Neutrophil (primary cell): ENCODE measurements at regions not wholly inside any gene's neighbourhood (a gene's known extent, or its start where the extent isn't known, plus 50 kb on each side); places are given as distances from the start of the nearest gene placed in this dataset.

Experiments used
- H3K27ac ChIP-seq: fragments of 200-600 bp; sonication (generic); 2 replicates; pipeline ENCODE4 v1.5.1; 2016; ENCODE audit warnings: mild to moderate bottlenecking, moderate library complexity
- H3K27me3 ChIP-seq: fragments of 200-600 bp; sonication (generic); 2 replicates; pipeline ENCODE4 v1.6.0; 2016; ENCODE audit warnings: mild to moderate bottlenecking
- H3K36me3 ChIP-seq: fragments of 200-600 bp; sonication (generic); 2 replicates; pipeline ENCODE4 v1.5.1; 2017
- H3K4me1 ChIP-seq, 2 experiments: fragments of 200-600 bp in 1 of 2; sonication (generic) in 1 of 2; 1 replicate in 1 of 2; 2 replicates in 1 of 2; pipeline versions ENCODE4 v1.5.1 to v1.6.1; 2013 to 2016; ENCODE audit warnings: low read depth in 1 of 2, low read length in 1 of 2, mild to moderate bottlenecking in 1 of 2, moderate library complexity in 1 of 2; ENCODE audit not compliant: control insufficient read depth in 1 of 2, insufficient read depth in 1 of 2
- H3K4me3 ChIP-seq, 2 experiments: fragments of 200-600 bp in 1 of 2; sonication (generic) in 1 of 2; 1 replicate in 1 of 2; 2 replicates in 1 of 2; pipeline ENCODE4 v1.5.1; 2013 to 2016; ENCODE audit warnings: low read depth in 1 of 2, low read length in 1 of 2, mild to moderate bottlenecking in 1 of 2, moderate library complexity in 1 of 2
- H3K9me3 ChIP-seq: fragments of 200-600 bp; sonication (generic); 2 replicates; pipeline ENCODE4 v1.5.1; 2016
- CTCF ChIP-seq: fragments of 200-600 bp; sonication (generic); IDR thresholded peaks from 2 replicates; pipeline ENCODE4 v1.5.1; 2016; ENCODE audit warnings: antibody characterized with exemption

DNA sequence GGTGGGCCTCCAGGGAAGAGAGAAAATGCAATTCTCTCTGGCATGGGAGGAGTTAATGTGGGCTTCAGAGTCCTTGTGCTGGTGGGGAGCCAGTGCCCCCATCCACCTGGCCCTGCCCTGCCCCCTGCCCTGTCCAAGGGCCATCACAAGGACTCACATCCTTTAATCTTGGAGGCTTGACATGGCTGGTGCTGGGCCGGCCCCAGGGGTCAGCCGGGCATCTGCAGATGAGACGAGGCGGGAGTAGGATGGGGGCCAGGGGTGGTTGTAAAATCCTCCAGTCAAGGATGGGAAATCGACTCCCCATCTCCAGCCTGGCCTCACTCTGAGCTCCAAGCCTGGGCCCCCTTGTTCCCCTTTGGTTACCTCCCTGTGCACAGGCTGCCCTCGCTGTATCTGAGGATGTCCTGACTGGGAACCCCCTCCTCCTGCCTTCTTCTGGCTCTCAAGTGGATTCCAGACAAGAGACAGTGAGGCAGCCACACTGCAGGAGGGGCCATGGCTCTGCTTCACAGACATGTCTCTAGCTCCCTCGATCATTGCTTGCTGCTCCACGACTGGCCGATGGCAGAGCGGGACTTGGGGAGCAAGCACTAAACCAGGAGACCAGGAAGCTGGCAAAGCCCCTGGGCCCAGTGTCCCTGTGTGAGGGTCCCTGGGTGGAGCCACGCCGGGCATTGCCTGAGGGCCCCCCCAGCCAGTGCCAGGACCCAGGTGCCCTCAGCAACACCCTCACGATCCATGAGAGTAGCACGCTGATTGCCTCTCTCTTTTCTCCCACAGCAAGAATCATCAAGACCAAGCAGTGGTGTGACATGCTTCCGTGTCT is 1120.5 kb downstream of the BRD1 start:
- no peaks in the 10 kb centered on the region for H3K9me3 ChIP-seq
- H3K4me3 ChIP-seq = no peak overlapping the region
- H3K27ac ChIP-seq = no peak overlapping the region
- H3K27me3 ChIP-seq = no peaks in the 10 kb centered on the region
- H3K36me3 ChIP-seq = no peaks in the 10 kb centered on the region
- H3K4me1 ChIP-seq = peaks cover 8 to 9% of the 10 kb centered on the region in 2 experiments
- TF ChIP-seq CTCF = no peak

GRCh38 chr22:48705917-48706605 is 1121.6 kb downstream of the BRD1 start:
- Histone ChIP-seq H3K9me3 (no peaks in the 10 kb centered on the region), H3K4me1 (peaks cover 11% of the 10 kb centered on the region in 2 experiments), H3K4me3 (no peak overlapping the region), H3K27me3 (no peaks in the 10 kb centered on the region), H3K36me3 (no peaks in the 10 kb centered on the region), H3K27ac (no peak overlapping the region)
- TF ChIP-seq CTCF = no peak

DNA sequence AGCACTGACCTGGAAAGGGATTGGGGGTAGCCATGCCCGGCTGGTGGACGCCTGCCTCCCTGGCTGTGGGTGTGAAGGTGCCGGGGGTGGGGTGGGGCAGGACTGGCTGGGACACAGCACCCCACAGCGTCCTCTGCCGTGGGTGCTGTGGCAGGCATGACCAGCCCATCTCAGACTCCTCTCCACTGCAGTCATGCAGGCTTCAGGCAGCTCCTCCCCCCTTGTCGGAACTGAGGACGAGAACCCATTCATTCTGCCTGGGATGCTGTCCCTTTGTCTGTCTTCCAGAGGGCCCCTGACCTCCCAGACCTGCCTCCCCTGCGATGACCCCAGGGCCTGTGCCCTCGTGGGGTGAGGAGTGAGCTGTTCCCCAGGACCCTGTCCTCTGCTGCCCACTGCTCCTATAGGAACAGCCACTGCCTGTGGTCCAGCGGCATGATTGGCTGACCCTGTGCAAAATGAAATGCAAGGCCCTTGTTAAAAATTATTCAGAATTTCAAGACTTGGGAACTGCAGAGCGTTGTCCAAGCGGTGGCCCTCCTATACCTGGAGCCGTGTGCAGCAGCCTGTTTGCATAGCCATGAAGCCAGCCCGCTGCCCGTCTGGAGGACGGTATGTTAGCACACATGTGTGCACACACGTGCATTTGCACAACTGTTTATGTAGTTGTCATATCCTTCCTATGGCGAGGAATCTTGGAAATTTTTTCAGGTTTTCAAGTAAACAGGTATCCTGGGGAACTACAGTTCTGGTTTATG is 1122.3 kb downstream of the BRD1 start:
- Histone ChIP-seq H3K9me3 (no peaks in the 10 kb centered on the region), H3K4me1 (peaks cover 11% of the 10 kb centered on the region in 2 experiments), H3K27ac (no peak overlapping the region), H3K36me3 (no peaks in the 10 kb centered on the region), H3K27me3 (no peaks in the 10 kb centered on the region), H3K4me3 (no peak overlapping the region)
- TF ChIP-seq CTCF = no peak

- H3K36me3 ChIP-seq = no peaks in the 10 kb centered on the region
- H3K4me1 ChIP-seq = peaks cover 11% of the 10 kb centered on the region in 2 experiments
- H3K27ac ChIP-seq = no peak overlapping the region
- no peak for TF ChIP-seq CTCF
- no peaks in the 10 kb centered on the region for H3K27me3 ChIP-seq
- no peak overlapping the region for H3K4me3 ChIP-seq
- no peaks in the 10 kb centered on the region for H3K9me3 ChIP-seq
Measured at GRCh38 chr22:48704335-48704734, 1123.3 kb downstream of the BRD1 start.

DNA sequence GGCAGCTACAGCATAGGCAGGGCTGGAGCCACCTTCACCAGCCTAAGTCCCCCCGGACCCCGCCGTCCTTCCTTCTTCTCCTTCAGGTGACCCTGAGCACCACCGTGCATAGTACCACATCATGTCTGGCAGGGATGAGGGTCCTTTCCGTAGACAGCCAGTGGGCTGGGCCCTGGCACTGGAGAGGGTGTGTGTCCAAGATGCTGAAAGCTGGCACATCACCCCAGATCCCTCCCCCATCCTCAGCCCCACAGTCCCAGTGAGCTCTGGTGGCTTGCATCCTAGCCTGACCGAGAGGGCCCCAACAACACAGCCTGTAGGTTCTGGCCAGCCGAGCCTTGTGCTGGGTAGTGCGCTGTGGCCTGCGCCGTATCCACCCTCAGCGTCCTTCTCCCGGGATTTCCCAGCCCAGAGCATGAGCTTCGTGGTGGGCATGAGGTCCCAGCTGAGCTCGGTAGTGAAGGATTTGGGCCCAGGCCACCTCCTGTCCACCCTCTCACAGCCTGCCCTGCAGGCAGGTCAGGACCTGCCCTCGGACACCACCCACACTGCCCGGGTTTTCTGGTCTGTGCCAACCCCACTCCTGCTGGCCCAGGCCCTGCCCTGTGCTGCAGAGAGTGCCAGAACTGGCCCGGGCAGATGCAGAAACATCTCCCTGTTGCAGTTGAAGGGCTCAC is 1124.3 kb downstream of the BRD1 start:
- H3K4me3 ChIP-seq = no peak overlapping the region
- H3K27me3 ChIP-seq = no peaks in the 10 kb centered on the region
- no peaks in the 10 kb centered on the region for H3K9me3 ChIP-seq
- peaks cover 11% of the 10 kb centered on the region in 2 experiments for H3K4me1 ChIP-seq
- TF ChIP-seq CTCF = no peak
- H3K36me3 ChIP-seq = no peaks in the 10 kb centered on the region
- no peak overlapping the region for H3K27ac ChIP-seq
